Thoracic aorta (tissue), 2 donors: ENCODE measurements at regions not wholly inside any gene's neighbourhood (a gene's known extent, or its start where the extent isn't known, plus 50 kb on each side); places are given as distances from the start of the nearest gene placed in this dataset.

Experiments
- ATAC-seq: fragments of 150-250 bp; one replicate; pipeline ENCODE4 v1.8.0; 2017; ENCODE audit warnings: low read depth; ENCODE audit not compliant: insufficient number of reproducible peaks, low FRiP score
- DNase-seq: peaks from one replicate; pipeline ENCODE4 v3.0.0-alpha.2; 2020; ENCODE audit warnings: low spot score
- H3K27ac ChIP-seq, 2 donors: fragments of 200-600 bp; sonication (generic); 1 replicate in 1 of 2; 2 replicates in 1 of 2; pipeline ENCODE4 v1.5.1; 2016; ENCODE audit warnings: mild to moderate bottlenecking in 2 of 2, moderate library complexity in 2 of 2
- H3K27me3 ChIP-seq: fragments of 200-600 bp; sonication (generic); replicated peaks from 2 replicates; pipeline ENCODE4 v1.6.0; 2016; ENCODE audit warnings: mild to moderate bottlenecking; ENCODE audit not compliant: insufficient read depth
- H3K36me3 ChIP-seq: fragments of 200-600 bp; sonication (generic); one replicate; pipeline ENCODE4 v1.5.1; 2016
- H3K4me1 ChIP-seq, 2 donors: fragments of 200-600 bp; sonication (generic); 1 replicate in 1 of 2; 2 replicates in 1 of 2; pipeline versions ENCODE4 v1.5.1 to v1.6.0; 2016; ENCODE audit warnings: low read depth in 2 of 2, mild to moderate bottlenecking in 1 of 2; ENCODE audit not compliant: control insufficient read depth in 1 of 2
- H3K4me3 ChIP-seq: fragments of 200-600 bp; sonication (generic); 2 replicates; pipeline ENCODE4 v1.5.1; 2016; ENCODE audit warnings: mild to moderate bottlenecking
- H3K9me3 ChIP-seq: fragments of 200-600 bp; sonication (generic); 2 replicates; pipeline ENCODE4 v1.5.1; 2016
- CTCF ChIP-seq: fragments of 200-600 bp; sonication (generic); IDR thresholded peaks from one replicate; pipeline ENCODE4 v1.5.1; 2019; ENCODE audit warnings: antibody characterized with exemption

GRCh38 chr12:82144505-82144904 lies 213.7 kb downstream of the CCDC59 start:
- no peaks in the 10 kb centered on the region for H3K27me3 ChIP-seq
- DNase-seq: no peak
- no peaks in the 10 kb centered on the region for H3K4me1 ChIP-seq
- no peak for ATAC-seq
- no peak for TF ChIP-seq CTCF
- H3K4me3 ChIP-seq: no peak overlapping the region
- no peak overlapping the region for H3K27ac ChIP-seq
- no peaks in the 10 kb centered on the region for H3K9me3 ChIP-seq
- H3K36me3 ChIP-seq: no peaks in the 10 kb centered on the region

DNA sequence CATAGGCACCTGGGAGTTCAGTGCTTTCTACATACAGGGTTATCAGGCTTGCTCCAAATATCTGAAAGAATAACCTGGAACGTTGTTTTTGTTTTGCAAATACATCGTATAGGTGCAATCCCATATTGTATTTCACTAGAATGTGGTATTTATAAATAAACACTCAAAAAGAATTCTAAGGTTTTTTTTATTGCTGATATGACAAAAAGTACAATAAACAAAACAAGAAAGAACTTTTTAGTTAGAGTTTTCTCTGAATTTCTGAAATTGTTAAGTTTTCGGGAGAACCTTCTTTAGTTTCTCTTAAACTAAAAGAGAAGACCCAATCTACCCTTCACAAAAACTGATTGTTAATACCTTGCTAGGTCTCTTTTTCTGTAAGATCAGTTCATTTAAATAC lies 225.8 kb downstream of the CCDC59 start:
- Histone ChIP-seq H3K27me3 (no peaks in the 10 kb centered on the region), H3K36me3 (no peaks in the 10 kb centered on the region), H3K9me3 (no peaks in the 10 kb centered on the region), H3K4me3 (no peak overlapping the region), H3K4me1 (peaks cover 0 to 3% of the 10 kb centered on the region in 2 donors), H3K27ac (no peak overlapping the region)
- ATAC-seq (no peak), DNase-seq (no peak)
- no peak for TF ChIP-seq CTCF

- Histone ChIP-seq H3K4me3 (no peak overlapping the region), H3K27me3 (no peaks in the 10 kb centered on the region), H3K36me3 (no peaks in the 10 kb centered on the region), H3K9me3 (no peaks in the 10 kb centered on the region), H3K27ac (no peak overlapping the region), H3K4me1 (peaks cover 0 to 3% of the 10 kb centered on the region in 2 donors)
- no peak for TF ChIP-seq CTCF
- ATAC-seq (no peak), DNase-seq (no peak)
Measured at GRCh38 chr12:82130762-82131161, 227.4 kb downstream of the CCDC59 start.

DNA sequence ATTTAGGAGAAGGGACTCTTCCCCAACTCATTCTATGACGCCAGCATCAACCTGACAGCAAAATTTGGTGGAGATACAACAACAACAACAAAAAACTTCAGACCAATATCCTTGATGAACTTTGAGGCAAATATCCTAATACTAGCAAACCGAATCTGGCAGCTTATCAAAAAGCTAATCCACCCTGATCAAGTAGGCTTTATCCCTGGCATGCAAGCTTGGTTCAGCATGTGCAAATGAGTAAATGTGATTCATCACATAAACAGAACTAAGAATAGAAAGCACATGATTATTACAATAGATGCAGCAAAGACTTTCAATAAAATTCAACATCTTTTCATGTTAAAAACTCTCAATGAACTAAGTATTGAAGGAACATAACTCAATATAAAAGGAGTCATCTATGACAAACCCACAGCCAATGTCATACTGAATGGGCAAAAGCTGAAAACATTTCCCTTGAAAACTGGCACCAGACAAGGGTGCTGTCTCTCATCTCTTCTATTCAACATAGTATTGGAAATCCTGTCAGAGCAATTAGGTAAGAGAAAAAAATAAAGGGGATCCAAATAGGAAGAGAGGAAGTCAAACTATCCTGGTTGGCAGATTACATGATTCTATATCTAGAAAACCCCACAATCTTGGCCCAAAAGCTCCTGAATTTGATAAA lies 233.3 kb downstream of the CCDC59 start:
- no peak overlapping the region for H3K4me3 ChIP-seq
- ATAC-seq (no peak), DNase-seq (no peak)
- no peaks in the 10 kb centered on the region for H3K4me1 ChIP-seq
- H3K9me3 ChIP-seq: no peaks in the 10 kb centered on the region
- H3K36me3 ChIP-seq: no peaks in the 10 kb centered on the region
- H3K27me3 ChIP-seq: no peaks in the 10 kb centered on the region
- no peak overlapping the region for H3K27ac ChIP-seq
- no peak for TF ChIP-seq CTCF

DNA sequence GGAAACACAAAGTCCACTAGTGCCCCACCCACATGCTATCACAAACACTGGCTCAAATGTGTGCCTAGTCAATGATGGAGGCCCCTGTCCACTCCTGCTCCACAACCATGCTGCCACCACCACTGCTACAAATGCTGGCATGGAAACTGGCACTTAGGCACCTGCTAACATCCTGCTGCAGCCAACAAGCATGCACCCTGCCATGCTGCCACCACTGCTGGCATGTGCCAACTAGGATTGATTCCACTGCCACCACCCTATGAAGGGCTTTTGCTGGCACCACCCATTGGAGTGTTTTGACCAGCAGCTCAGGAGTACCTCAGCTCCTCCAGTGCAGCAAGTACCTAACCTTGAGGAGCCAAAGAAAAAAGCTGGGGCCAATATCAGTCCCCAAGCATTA lies 236.6 kb downstream of the CCDC59 start:
- Histone ChIP-seq H3K36me3 (no peaks in the 10 kb centered on the region), H3K4me1 (no peaks in the 10 kb centered on the region), H3K27ac (no peak overlapping the region), H3K9me3 (no peaks in the 10 kb centered on the region), H3K27me3 (no peaks in the 10 kb centered on the region), H3K4me3 (no peak overlapping the region)
- ATAC-seq: no peak
- TF ChIP-seq CTCF: no peak
- DNase-seq: no peak
